ENCODE measurements at regions not wholly inside any gene's neighbourhood (a gene's known extent, or its start where the extent isn't known, plus 50 kb on each side); places are given as distances from the start of the nearest gene placed in this dataset.
A peak's percentile ranks its signal among the peaks of the same experiment; 100 is the strongest.

DNA sequence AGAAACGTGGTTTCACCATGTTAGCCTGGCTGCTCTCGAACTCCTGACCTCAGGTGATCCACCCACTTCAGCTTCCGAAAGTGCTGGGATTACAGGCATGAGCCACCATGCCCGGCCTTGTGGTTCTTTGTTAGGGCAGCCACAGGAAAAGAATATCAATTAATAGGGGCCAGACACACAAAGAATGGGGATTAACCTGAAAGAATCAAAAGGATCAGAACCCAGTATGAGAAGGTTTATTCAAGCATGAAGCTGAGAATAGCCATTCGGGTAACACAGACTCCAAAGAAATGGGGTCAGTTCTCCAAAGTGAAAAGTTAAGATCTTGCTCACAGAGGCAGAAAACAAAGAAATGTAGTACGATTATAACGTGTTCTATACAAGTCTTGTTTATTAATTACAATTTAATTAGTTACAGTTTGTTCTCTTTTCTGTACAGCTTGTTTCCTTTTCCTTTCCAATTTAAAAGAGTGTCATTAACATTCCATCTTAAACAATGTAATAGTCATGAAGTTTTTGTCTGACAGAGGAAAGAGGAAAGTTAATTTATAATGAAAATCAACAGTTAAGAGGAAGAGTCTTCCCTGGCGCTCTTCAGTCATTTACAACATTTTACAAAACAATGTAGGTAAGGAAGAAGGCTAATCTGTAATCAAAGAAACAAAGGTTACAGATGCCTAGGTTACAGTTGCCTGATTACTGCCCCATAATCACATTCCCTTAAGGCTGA, 51.3 kb upstream of the SLC45A1 start:
- no peak overlapping the region for H3K4ac ChIP-seq (replicated peaks; ENCODE audit: insufficient read length, low read depth, low read length)
- H2AFZ ChIP-seq (ENCODE audit: low read length), result no peak overlapping the region
- no peak overlapping the region for H4K8ac ChIP-seq (ENCODE audit: extremely low read depth, insufficient read depth, low read length)
- H3K56ac ChIP-seq (replicated peaks; ENCODE audit: insufficient read length, low read depth, low read length), result no peak overlapping the region
- DNase-seq (ENCODE audit: low read depth in 1 of 2, low spot score in 2 of 2), result no peak
- peaks cover 4 to 10% (median 9%) of the 10 kb centered on the region in 4 experiments for H3K4me1 ChIP-seq (replicated peaks in 1 of 4; ENCODE audit: control insufficient read depth in 3 of 4, insufficient read depth in 4 of 4, low read length in 3 of 4)
- no peak overlapping the region; the same call in none of the 2 replicates for H3K18ac ChIP-seq (ENCODE audit: extremely low read depth, low read length)
- no peak overlapping the region for H2AK5ac ChIP-seq (ENCODE audit: low read depth, low read length)
- H2BK20ac ChIP-seq (ENCODE audit: low read length), result no peak overlapping the region
- H3K9ac ChIP-seq (replicated peaks in 1 of 4; ENCODE audit: extremely low read depth in 1 of 4, low read depth in 3 of 4, low read length in 3 of 4), result no peak overlapping the region
- H3K79me2 ChIP-seq (ENCODE audit: control insufficient read depth in 1 of 2, insufficient read depth in 2 of 2, low read length in 2 of 2), result no peaks in the 10 kb centered on the region
- ChIA-PET POLR2A (ENCODE audit: partially characterized antibody) (interaction anchor here (0.7 to 1.2 kb wide), 4 partner anchors 10 to 242 kb away, joined by 3 to 5 read pairs (median 3); partner anchors contain the start of gene ERRFI1), CTCF (ENCODE audit: partially characterized antibody) (interaction anchor here (0.7 to 2.9 kb wide), 2 partner anchors 251 to 292 kb away, joined by 4 to 7 read pairs; no protein-coding TSS in a partner anchor)
- H3K27me3 ChIP-seq (replicated peaks in 1 of 4; ENCODE audit: control insufficient read depth in 3 of 4, extremely low read depth in 1 of 4, insufficient read depth in 3 of 4, low read length in 3 of 4), result no peaks in the 10 kb centered on the region
- peak overlapping the region; percentile 92 for H2BK120ac ChIP-seq (replicated peaks; ENCODE audit: low read depth, low read length)
- peak overlapping the region; percentile 97; the same call in 1 of the 2 replicates for H2BK5ac ChIP-seq (ENCODE audit: low read depth, low read length)
- H2BK15ac ChIP-seq (ENCODE audit: low read length), result no peak overlapping the region
- no peak overlapping the region for H3K14ac ChIP-seq (ENCODE audit: insufficient read length)
- FAIRE-seq, result no peak
- H4K5ac ChIP-seq (ENCODE audit: insufficient read length, low read depth, low read length), result no peak overlapping the region
- H3K36me3 ChIP-seq (ENCODE audit: control insufficient read depth in 2 of 4, insufficient read depth in 4 of 4, low read length in 3 of 4), result no peaks in the 10 kb centered on the region
- H3K23ac ChIP-seq (ENCODE audit: insufficient read length), result no peak overlapping the region
- H2BK12ac ChIP-seq (ENCODE audit: low read depth, low read length), result no peak overlapping the region
- peak overlapping the region; percentile 40 to 53; a peak in 2 of 4 replicates for H3K4me2 ChIP-seq (ENCODE audit: insufficient read depth in 1 of 2, low read depth in 2 of 2, low read length in 2 of 2)
- no peak overlapping the region; the same call in 1 of the 2 replicates for H3K27ac ChIP-seq (ENCODE audit: low read depth, low read length)
- H3K79me1 ChIP-seq (ENCODE audit: low read depth, low read length), result no peaks in the 10 kb centered on the region
- 12% methylated on average over 8 of the region's 8 CpGs; no CpG with 5 or more reads in 1 of the 2 experiments for WGBS, 2 experiments (ENCODE audit: extremely low coverage in 1 of 2, insufficient coverage in 1 of 2, insufficient read length in 1 of 2, insufficient replicate concordance in 2 of 2, low coverage in 1 of 2, low lambda C conversion rate in 2 of 2, missing lambda C conversion rate in 1 of 2)
- 0 out of 2 replicates have a peak, but pooled peaks cover 2% of the 10 kb centered on the region for H3K23me2 ChIP-seq (ENCODE audit: low read depth, low read length)
- peak overlapping the region in 1 of 4 experiments; percentile 19; a peak in 1 of 8 replicates for H3K4me3 ChIP-seq (ENCODE audit: extremely low read depth in 1 of 4, insufficient read depth in 2 of 4, low read depth in 3 of 4, low read length in 4 of 4)
- H3K9me3 ChIP-seq (ENCODE audit: insufficient read depth in 2 of 2, low read depth in 1 of 2, low read length in 1 of 2), result no peaks in the 10 kb centered on the region; a peak in 1 of 4 replicates
- no peaks in the 10 kb centered on the region for H4K20me1 ChIP-seq (replicated peaks in 1 of 2; ENCODE audit: control insufficient read depth in 1 of 2, insufficient read depth in 2 of 2, low read length in 2 of 2)
- peak overlapping the region; percentile 55 for H4K91ac ChIP-seq (replicated peaks; ENCODE audit: insufficient read length, low read length)
- TF ChIP-seq CEBPB (IDR thresholded peaks at IDR 0.05; ENCODE audit: low read depth, low read length) (no peak), POLR2A (IDR thresholded peaks at IDR 0.05; ENCODE audit: control extremely low read depth in 1 of 2, low read depth in 2 of 2, low read length in 2 of 2) (no peak), CHD2 (IDR thresholded peaks at IDR 0.05; ENCODE audit: low read length) (no peak), SIN3A (conservative IDR thresholded peaks at IDR 0.05 in 1 of 2, IDR thresholded peaks at IDR 0.05 in 1 of 2; ENCODE audit: low read depth in 1 of 2, low read length in 2 of 2) (no peak), FOSL1 (IDR thresholded peaks at IDR 0.05; ENCODE audit: insufficient read depth, low read depth, low read length) (no peak), SAP30 (IDR thresholded peaks at IDR 0.05; ENCODE audit: insufficient read depth, insufficient replicate concordance, low read length) (no peak), JUND (IDR thresholded peaks at IDR 0.05; ENCODE audit: low read length) (no peak), SP1 (IDR thresholded peaks at IDR 0.05; ENCODE audit: low read depth, low read length) (0 out of 2 replicates have a peak, but pooled peaks have one; percentile 50), RAD21 (IDR thresholded peaks at IDR 0.05 in 1 of 2, conservative IDR thresholded peaks at IDR 0.05 in 1 of 2; ENCODE audit: low read depth in 2 of 2, low read length in 2 of 2) (no peak), TBP (IDR thresholded peaks at IDR 0.05; ENCODE audit: low read depth, low read length) (no peak), SP2 (IDR thresholded peaks at IDR 0.05; ENCODE audit: low read length) (no peak), TEAD4 (IDR thresholded peaks at IDR 0.05; ENCODE audit: low read depth, low read length) (no peak), YY1 (IDR thresholded peaks at IDR 0.05; ENCODE audit: low read depth, low read length) (no peak)

All from H1 (cell line).